Activated B cell treated with CpG ODN at 0.5 μM for 24 hours (primary cell): ENCODE measurements at regions not wholly inside any gene's neighbourhood (a gene's known extent, or its start where the extent isn't known, plus 50 kb on each side); places are given as distances from the start of the nearest gene placed in this dataset.
"Not testable (repeated sequence)": the region's sequence is repeated elsewhere in the genome, so short reads cannot be mapped to it uniquely, and the experiment has no call there.

Source experiments
- ATAC-seq: fragments of 200-7000 bp; cut with Tn5 transposase; one replicate; pipeline ENCODE4 v1.10.0; 2021; ENCODE audit warnings: low read depth, mild to moderate bottlenecking, moderate library complexity
- CTCF ChIA-PET: fragments of 350-600 bp; sonication (Branson Sonifier 250); formaldehyde crosslinking; loops from one replicate; lab custom pipeline; 2021; ENCODE audit warnings: antibody characterized with exemption; lab: Charles Lee
- POLR2A ChIA-PET: fragments of 350-600 bp; sonication (Branson Sonifier 250); formaldehyde crosslinking; loops from one replicate; lab custom pipeline; 2021; ENCODE audit warnings: antibody characterized with exemption; lab: Charles Lee
- DNase-seq: peaks from one replicate; pipeline ENCODE4 v3.0.0; 2022
- H3K27ac Mint-ChIP-seq: one replicate; pipeline ENCODE4 v1.8.0; 2020; ENCODE audit warnings: mixed read lengths
- H3K27me3 Mint-ChIP-seq: one replicate; pipeline ENCODE4 v1.8.0; 2021; ENCODE audit warnings: mixed read lengths
- H3K36me3 Mint-ChIP-seq: one replicate; pipeline ENCODE4 v1.8.0; 2021; ENCODE audit warnings: low read depth, mixed read lengths
- H3K4me1 Mint-ChIP-seq: one replicate; pipeline ENCODE4 v1.8.0; 2021; ENCODE audit warnings: mixed read lengths
- H3K4me3 Mint-ChIP-seq: one replicate; pipeline ENCODE4 v1.8.0; 2020; ENCODE audit warnings: mild to moderate bottlenecking, mixed read lengths
- H3K9me3 Mint-ChIP-seq: one replicate; pipeline ENCODE4 v1.8.0; 2020; ENCODE audit warnings: mixed read lengths
- CTCF ChIP-seq: fragments of 200-600 bp; IDR thresholded peaks from one replicate; pipeline ENCODE4 v1.8.0; 2022; ENCODE audit warnings: antibody characterized with exemption, mild to moderate bottlenecking
- intact Hi-C: fragments of 100-400 bp; cut with micrococcal nuclease; formaldehyde crosslinking; loops from one replicate; pipeline ENCODE4 v1.15.1; 2024

- Mint-ChIP-seq H3K27me3 (no peaks in the 10 kb centered on the region), H3K4me3 (no peak overlapping the region), H3K27ac (no peak overlapping the region), H3K36me3 (no peaks in the 10 kb centered on the region), H3K9me3 (no peaks in the 10 kb centered on the region), H3K4me1 (no peaks in the 10 kb centered on the region)
- no peak for ATAC-seq
- intact Hi-C loops, result no loop called here
- TF ChIP-seq CTCF, result no peak
- CTCF ChIA-PET, result no interaction called here
- POLR2A ChIA-PET, result no interaction called here
- DNase-seq, result no peak
Observed at GRCh38 chr18:38167623-38168022, 602.0 kb upstream of the CELF4 start.

DNA sequence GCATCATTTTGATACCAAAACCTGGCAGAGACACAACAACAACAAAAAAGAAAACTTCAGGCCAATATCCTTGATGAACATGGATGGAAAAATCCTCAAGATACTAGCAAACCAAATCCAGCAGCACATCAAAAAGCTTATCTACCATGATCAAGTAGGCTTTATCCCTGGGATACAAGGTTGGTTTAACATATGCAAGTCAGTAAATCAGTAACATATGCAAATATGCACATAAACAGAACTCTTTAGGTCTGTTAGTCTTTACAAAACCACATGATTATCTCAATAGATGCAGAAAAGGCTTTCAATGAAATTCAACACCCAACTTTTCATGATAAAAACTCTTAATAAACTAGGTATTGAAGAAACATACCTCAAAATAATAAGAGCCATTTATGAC, 587.5 kb upstream of the CELF4 start:
- H3K36me3 Mint-ChIP-seq, CTCF ChIA-PET, H3K4me1 Mint-ChIP-seq, DNase-seq, ATAC-seq, POLR2A ChIA-PET, H3K4me3 Mint-ChIP-seq, intact Hi-C loops, H3K27ac Mint-ChIP-seq, H3K27me3 Mint-ChIP-seq: not testable (repeated sequence)
- peaks cover 12% of the 10 kb centered on the region for H3K9me3 Mint-ChIP-seq

DNA sequence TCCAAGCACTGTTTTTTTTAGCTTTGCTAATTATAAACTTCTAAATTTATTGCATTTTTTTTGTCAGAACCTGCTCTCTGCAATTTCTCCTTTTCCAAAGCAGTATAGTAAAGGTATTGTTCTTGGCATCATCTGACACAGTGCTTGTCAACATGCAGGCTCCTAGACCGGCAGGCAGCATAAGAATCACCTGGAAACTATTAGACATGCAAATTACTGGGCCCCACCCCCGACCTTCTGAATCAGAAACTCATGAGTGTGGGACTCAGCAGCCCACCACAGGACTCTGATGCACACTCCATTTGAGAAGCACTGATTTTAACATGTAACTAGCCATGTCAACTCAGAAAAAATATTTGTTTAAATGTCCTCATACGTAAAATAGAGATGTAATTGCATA, 551.1 kb upstream of the CELF4 start:
- no peak for DNase-seq
- ChIA-PET POLR2A (no interaction called here), CTCF (no interaction called here)
- Mint-ChIP-seq H3K27me3 (no peaks in the 10 kb centered on the region), H3K36me3 (no peaks in the 10 kb centered on the region), H3K4me3 (no peak overlapping the region), H3K4me1 (no peaks in the 10 kb centered on the region), H3K9me3 (peaks cover 2% of the 10 kb centered on the region), H3K27ac (no peak overlapping the region)
- ATAC-seq, result no peak
- intact Hi-C loops, result no loop called here
- TF ChIP-seq CTCF, result no peak

DNA sequence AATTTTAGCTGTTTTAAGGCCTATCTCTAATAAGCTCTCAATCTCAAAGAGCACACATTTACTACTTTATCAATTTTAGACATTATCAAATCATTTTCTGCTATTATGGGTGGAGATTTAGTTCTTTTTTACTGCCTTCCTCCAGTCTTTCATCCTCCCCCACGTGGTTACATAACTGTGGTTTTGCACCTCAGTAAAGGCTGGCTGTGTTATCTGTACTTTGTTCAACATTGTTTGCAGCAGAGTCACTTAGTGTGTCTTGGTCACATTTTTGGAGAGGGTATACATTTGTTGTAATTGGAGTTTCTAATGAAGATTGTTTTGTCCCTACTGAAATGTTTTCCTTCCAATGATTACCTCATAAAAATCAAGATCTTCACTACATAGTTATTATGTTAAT, 549.6 kb upstream of the CELF4 start:
- ATAC-seq (no peak), DNase-seq (no peak)
- H3K9me3 Mint-ChIP-seq, result peaks cover 5% of the 10 kb centered on the region
- H3K4me1 Mint-ChIP-seq, result no peaks in the 10 kb centered on the region
- H3K27ac Mint-ChIP-seq, result no peak overlapping the region
- intact Hi-C loops, result no loop called here
- CTCF ChIA-PET, result no interaction called here
- H3K27me3 Mint-ChIP-seq, result no peaks in the 10 kb centered on the region
- H3K4me3 Mint-ChIP-seq, result no peak overlapping the region
- POLR2A ChIA-PET, result no interaction called here
- TF ChIP-seq CTCF, result no peak
- no peaks in the 10 kb centered on the region for H3K36me3 Mint-ChIP-seq

- intact Hi-C loops, result no loop called here
- ChIA-PET POLR2A (no interaction called here), CTCF (no interaction called here)
- H3K27me3 Mint-ChIP-seq, result no peaks in the 10 kb centered on the region
- H3K4me3 Mint-ChIP-seq, result no peak overlapping the region
- no peak overlapping the region for H3K27ac Mint-ChIP-seq
- no peaks in the 10 kb centered on the region for H3K4me1 Mint-ChIP-seq
- no peaks in the 10 kb centered on the region for H3K36me3 Mint-ChIP-seq
- TF ChIP-seq CTCF, result no peak
- H3K9me3 Mint-ChIP-seq, result peaks cover 7% of the 10 kb centered on the region
- no peak for ATAC-seq
- DNase-seq, result no peak
Observed at GRCh38 chr18:38087538-38087937, 521.9 kb upstream of the CELF4 start.

GRCh38 chr18:38081516-38081915, 515.9 kb upstream of the CELF4 start:
- no peak overlapping the region for H3K27ac Mint-ChIP-seq
- ATAC-seq, result no peak
- no peak overlapping the region for H3K4me3 Mint-ChIP-seq
- intact Hi-C loops, result no loop called here
- ChIA-PET POLR2A (no interaction called here), CTCF (no interaction called here)
- H3K27me3 Mint-ChIP-seq, result no peaks in the 10 kb centered on the region
- no peaks in the 10 kb centered on the region for H3K4me1 Mint-ChIP-seq
- peaks cover 2% of the 10 kb centered on the region for H3K9me3 Mint-ChIP-seq
- no peak for TF ChIP-seq CTCF
- H3K36me3 Mint-ChIP-seq, result no peaks in the 10 kb centered on the region
- DNase-seq, result no peak
